ENCODE measurements at regions not wholly inside any gene's neighbourhood (a gene's known extent, or its start where the extent isn't known, plus 50 kb on each side); places are given as distances from the start of the nearest gene placed in this dataset.

DNA sequence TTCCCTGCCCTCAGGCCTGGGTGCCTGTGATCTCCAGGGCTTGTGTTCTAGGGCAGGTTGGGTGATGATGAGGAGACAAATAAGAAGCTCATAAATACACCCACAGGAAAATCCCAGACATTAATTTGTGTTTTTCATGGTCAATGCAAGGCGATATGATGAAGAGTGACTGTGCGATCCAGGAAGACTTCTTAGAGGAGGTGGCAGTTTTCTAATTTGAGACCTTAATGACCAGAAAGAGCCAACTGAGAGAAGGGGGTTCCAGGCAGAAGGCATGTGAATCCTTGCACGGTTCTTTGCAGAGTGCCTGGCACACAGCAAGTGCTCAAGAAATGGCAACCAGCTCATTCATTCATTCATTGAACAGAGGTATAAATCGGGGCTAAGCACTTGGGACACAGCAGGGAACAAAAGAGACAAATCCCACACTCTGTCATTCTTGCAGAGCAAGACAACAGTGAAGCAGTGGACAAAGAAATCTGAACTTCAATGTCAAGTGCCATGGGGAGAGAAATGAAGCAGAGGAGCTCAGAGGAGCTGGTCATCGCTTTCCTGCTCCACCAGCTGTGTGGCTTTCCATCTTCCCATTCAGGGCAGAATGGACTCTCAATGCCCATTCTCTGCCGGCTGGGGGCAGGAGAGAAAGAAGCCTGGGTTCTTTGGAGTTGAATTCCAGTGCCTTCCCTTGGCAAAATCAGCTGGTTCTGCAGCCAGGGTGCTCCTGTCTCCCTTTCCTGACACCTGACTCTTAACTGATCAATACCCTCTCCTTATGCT is 128.3 kb downstream of the AACS start:
- Histone ChIP-seq H3K27me3 (replicated peaks; ENCODE audit: control insufficient read depth, insufficient read depth, low read length, poor library complexity, severe bottlenecking) (peaks cover 19% of the 10 kb centered on the region), H3K27ac (ENCODE audit: insufficient read depth, low read length, poor library complexity, severe bottlenecking) (no peak overlapping the region), H3K4me3 (ENCODE audit: insufficient read depth, low read depth, low read length, poor library complexity, severe bottlenecking) (no peak overlapping the region), H3K9me3 (ENCODE audit: control insufficient read depth, low read length) (no peaks in the 10 kb centered on the region), H3K4me1 (ENCODE audit: control insufficient read depth, insufficient read depth, low read length, poor library complexity, severe bottlenecking) (no peaks in the 10 kb centered on the region), H3K36me3 (ENCODE audit: control insufficient read depth, insufficient read depth, low read length) (no peaks in the 10 kb centered on the region)
- no peak for DNase-seq

DNA sequence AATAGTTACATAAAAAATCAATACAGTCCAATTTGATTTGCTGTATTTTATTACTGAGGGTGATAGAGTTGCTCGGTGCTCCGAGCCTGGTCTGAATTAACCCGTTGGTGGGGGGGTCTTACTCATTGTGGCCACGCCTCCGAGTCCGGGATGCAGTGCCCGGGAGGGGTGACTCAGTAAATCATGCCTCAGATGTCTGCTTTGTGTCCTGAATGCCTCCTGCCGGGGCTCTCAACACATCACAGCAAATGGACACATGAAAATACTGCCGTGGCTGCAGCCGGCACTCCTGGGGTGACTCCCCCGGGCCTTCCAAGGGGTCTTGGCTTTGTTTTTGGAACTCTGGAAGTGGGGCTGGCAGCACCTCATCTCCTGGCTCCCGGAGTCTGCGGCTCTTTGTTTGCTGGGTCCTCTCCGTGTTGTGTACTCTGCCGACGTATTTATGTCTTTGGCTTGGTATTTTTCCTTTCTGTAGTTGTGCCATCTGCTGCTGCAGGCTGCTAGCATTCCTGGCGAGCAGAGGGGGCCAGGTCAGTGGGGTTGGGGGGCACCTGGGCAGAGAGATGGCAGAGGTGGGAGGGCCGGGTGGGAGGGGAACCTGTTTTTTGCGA is 129.0 kb downstream of the AACS start:
- no peak overlapping the region for H3K4me3 ChIP-seq (ENCODE audit: insufficient read depth, low read depth, low read length, poor library complexity, severe bottlenecking)
- no peaks in the 10 kb centered on the region for H3K4me1 ChIP-seq (ENCODE audit: control insufficient read depth, insufficient read depth, low read length, poor library complexity, severe bottlenecking)
- no peaks in the 10 kb centered on the region for H3K9me3 ChIP-seq (ENCODE audit: control insufficient read depth, low read length)
- no peaks in the 10 kb centered on the region for H3K36me3 ChIP-seq (ENCODE audit: control insufficient read depth, insufficient read depth, low read length)
- DNase-seq: no peak
- H3K27me3 ChIP-seq (replicated peaks; ENCODE audit: control insufficient read depth, insufficient read depth, low read length, poor library complexity, severe bottlenecking): peaks cover 12% of the 10 kb centered on the region
- H3K27ac ChIP-seq (ENCODE audit: insufficient read depth, low read length, poor library complexity, severe bottlenecking): no peak overlapping the region

DNA sequence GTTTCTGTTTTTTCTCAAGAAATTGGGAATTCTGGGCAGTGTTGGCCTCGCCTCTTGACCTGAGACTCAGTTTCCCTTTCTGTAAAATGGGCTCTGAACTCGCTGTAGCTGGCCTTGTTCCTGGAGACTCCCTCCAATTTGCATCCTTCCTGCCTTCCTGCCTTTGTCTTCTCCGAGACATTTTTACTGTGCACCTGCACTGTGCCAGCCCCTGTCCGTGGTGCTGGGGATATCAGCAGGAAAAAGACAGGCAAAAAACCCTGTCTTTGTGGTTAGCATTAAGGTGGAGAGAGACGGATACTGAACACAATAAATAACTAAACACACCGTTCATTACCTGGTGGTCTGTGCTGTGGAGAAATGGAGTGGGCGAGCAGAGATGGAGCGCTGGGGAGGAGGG is 129.8 kb downstream of the AACS start:
- H3K27me3 ChIP-seq (replicated peaks; ENCODE audit: control insufficient read depth, insufficient read depth, low read length, poor library complexity, severe bottlenecking): peaks cover 5% of the 10 kb centered on the region

DNA sequence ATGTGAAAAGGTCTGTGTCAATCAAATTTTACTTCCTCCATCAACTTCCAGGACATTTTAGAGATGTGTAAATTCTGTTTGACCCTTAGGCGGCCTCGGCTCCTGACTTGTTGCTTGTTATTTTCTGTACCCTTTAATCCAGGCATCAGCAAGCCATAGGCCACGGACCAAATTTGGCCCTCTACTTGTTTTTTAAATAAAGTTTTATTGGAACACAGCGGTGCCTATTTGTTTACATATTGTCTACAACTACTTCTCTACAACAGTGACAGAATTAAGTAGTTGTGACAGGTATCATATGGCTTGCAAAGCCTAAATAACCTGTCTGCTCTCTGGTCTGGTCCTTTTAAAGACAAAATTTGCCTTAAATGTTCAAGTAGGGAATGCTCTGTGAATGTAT is 132.1 kb downstream of the AACS start:
- Histone ChIP-seq H3K27me3 (replicated peaks; ENCODE audit: control insufficient read depth, insufficient read depth, low read length, poor library complexity, severe bottlenecking) (no peaks in the 10 kb centered on the region), H3K4me3 (ENCODE audit: insufficient read depth, low read depth, low read length, poor library complexity, severe bottlenecking) (no peak overlapping the region), H3K36me3 (ENCODE audit: control insufficient read depth, insufficient read depth, low read length) (no peaks in the 10 kb centered on the region), H3K4me1 (ENCODE audit: control insufficient read depth, insufficient read depth, low read length, poor library complexity, severe bottlenecking) (no peaks in the 10 kb centered on the region), H3K9me3 (ENCODE audit: control insufficient read depth, low read length) (no peaks in the 10 kb centered on the region), H3K27ac (ENCODE audit: insufficient read depth, low read length, poor library complexity, severe bottlenecking) (no peak overlapping the region)
- DNase-seq: no peak

More for the DNA sequence above, 129.8 kb downstream of the AACS start:
- no peaks in the 10 kb centered on the region for H3K4me1 ChIP-seq (ENCODE audit: control insufficient read depth, insufficient read depth, low read length, poor library complexity, severe bottlenecking)
- H3K9me3 ChIP-seq (ENCODE audit: control insufficient read depth, low read length): no peaks in the 10 kb centered on the region
- no peak for DNase-seq
- H3K4me3 ChIP-seq (ENCODE audit: insufficient read depth, low read depth, low read length, poor library complexity, severe bottlenecking): no peak overlapping the region
- no peak overlapping the region for H3K27ac ChIP-seq (ENCODE audit: insufficient read depth, low read length, poor library complexity, severe bottlenecking)
- H3K36me3 ChIP-seq (ENCODE audit: control insufficient read depth, insufficient read depth, low read length): no peaks in the 10 kb centered on the region

DNA sequence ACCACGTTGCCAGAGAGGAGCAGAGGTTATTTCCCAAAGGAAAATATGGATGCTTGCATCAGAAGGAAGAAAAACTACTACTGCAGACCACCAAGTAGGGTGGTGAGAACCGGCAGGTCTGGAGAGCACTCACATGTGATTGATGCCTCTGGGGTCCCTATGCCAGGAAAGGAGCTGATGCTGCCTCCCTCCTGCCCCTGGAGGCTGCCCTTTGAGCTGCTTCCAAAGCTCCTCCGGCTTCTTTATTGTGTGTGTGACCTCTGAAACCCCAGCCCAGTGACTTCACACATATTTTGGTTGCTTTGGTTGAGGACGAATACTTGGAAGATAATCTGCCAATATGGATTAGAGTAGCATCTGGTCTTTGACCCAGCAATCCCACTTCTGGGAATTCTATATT is 133.4 kb downstream of the AACS start:
- H3K36me3 ChIP-seq (ENCODE audit: control insufficient read depth, insufficient read depth, low read length): no peaks in the 10 kb centered on the region
- H3K27ac ChIP-seq (ENCODE audit: insufficient read depth, low read length, poor library complexity, severe bottlenecking): no peak overlapping the region
- H3K4me1 ChIP-seq (ENCODE audit: control insufficient read depth, insufficient read depth, low read length, poor library complexity, severe bottlenecking): no peaks in the 10 kb centered on the region
- no peaks in the 10 kb centered on the region for H3K9me3 ChIP-seq (ENCODE audit: control insufficient read depth, low read length)
- no peak overlapping the region for H3K4me3 ChIP-seq (ENCODE audit: insufficient read depth, low read depth, low read length, poor library complexity, severe bottlenecking)
- no peaks in the 10 kb centered on the region for H3K27me3 ChIP-seq (replicated peaks; ENCODE audit: control insufficient read depth, insufficient read depth, low read length, poor library complexity, severe bottlenecking)
- DNase-seq: no peak

DNA sequence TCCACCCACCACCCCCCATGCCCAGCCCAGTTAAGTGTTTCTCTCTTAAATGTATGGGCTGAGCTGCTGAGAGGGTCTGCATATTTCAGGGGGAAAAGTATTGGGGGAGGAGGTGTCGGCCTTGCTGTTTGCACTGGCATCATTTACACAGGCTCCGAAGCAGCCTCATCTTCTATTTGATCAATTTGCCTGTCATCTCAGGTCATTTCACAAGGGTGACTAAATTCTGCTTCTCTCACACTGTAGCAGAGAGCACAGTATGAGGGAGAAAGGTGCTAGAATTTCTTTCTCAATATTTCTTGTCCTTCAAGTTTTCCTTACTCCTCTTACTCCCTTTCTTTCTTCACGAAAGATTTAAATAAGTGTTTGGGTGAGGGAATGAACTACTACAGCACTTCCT is 135.9 kb downstream of the AACS start:
- no peaks in the 10 kb centered on the region for H3K36me3 ChIP-seq (ENCODE audit: control insufficient read depth, insufficient read depth, low read length)
- no peaks in the 10 kb centered on the region for H3K9me3 ChIP-seq (ENCODE audit: control insufficient read depth, low read length)
- no peak for DNase-seq
- H3K4me1 ChIP-seq (ENCODE audit: control insufficient read depth, insufficient read depth, low read length, poor library complexity, severe bottlenecking): no peaks in the 10 kb centered on the region
- H3K27me3 ChIP-seq (replicated peaks; ENCODE audit: control insufficient read depth, insufficient read depth, low read length, poor library complexity, severe bottlenecking): peaks cover 4% of the 10 kb centered on the region
- no peak overlapping the region for H3K27ac ChIP-seq (ENCODE audit: insufficient read depth, low read length, poor library complexity, severe bottlenecking)
- H3K4me3 ChIP-seq (ENCODE audit: insufficient read depth, low read depth, low read length, poor library complexity, severe bottlenecking): no peak overlapping the region

DNA sequence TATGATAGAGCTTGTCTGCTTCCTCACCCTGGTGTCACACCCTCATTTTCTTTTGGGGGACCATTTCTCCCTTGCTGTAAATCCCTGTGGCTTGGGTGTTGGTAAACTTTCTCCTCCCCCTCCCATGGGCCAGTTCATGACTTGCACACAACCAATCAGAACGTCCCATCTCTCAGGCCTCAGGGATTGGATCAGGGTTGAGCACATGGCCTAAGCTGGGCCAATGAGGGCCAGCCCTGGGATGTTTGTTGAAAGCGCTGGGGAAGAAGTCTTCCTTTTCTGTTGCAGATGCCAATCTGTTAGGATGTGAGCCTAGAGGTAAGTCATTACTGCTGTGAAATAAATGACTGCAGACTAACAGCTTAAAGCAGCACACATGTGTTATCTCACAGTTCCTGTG is 136.7 kb downstream of the AACS start:
- Histone ChIP-seq H3K9me3 (ENCODE audit: control insufficient read depth, low read length) (no peaks in the 10 kb centered on the region), H3K4me1 (ENCODE audit: control insufficient read depth, insufficient read depth, low read length, poor library complexity, severe bottlenecking) (no peaks in the 10 kb centered on the region), H3K4me3 (ENCODE audit: insufficient read depth, low read depth, low read length, poor library complexity, severe bottlenecking) (no peak overlapping the region), H3K36me3 (ENCODE audit: control insufficient read depth, insufficient read depth, low read length) (no peaks in the 10 kb centered on the region), H3K27ac (ENCODE audit: insufficient read depth, low read length, poor library complexity, severe bottlenecking) (no peak overlapping the region), H3K27me3 (replicated peaks; ENCODE audit: control insufficient read depth, insufficient read depth, low read length, poor library complexity, severe bottlenecking) (peaks cover 4% of the 10 kb centered on the region)
- no peak for DNase-seq

DNA sequence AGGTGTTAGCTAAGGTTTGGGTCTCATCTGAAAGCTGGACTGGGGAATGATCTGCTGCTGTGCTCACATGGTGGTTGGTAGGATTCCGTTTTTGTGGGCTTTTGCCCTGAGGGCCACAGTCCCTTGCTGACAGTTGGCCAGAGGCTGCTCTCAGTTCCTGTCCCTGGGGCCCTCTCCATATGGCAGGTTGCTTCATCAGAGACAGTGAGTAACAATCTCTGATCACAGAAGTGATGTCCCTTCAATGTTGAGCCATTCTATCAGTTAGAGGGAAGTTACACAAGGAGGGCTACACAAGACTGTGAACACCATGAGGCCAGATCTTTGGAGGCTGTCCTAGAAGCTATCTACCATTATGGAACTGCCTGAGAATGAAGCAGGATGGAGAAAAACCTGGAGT is 137.2 kb downstream of the AACS start:
- DNase-seq: no peak
- H3K36me3 ChIP-seq (ENCODE audit: control insufficient read depth, insufficient read depth, low read length): no peaks in the 10 kb centered on the region
- no peak overlapping the region for H3K4me3 ChIP-seq (ENCODE audit: insufficient read depth, low read depth, low read length, poor library complexity, severe bottlenecking)
- no peaks in the 10 kb centered on the region for H3K9me3 ChIP-seq (ENCODE audit: control insufficient read depth, low read length)
- H3K4me1 ChIP-seq (ENCODE audit: control insufficient read depth, insufficient read depth, low read length, poor library complexity, severe bottlenecking): no peaks in the 10 kb centered on the region
- H3K27me3 ChIP-seq (replicated peaks; ENCODE audit: control insufficient read depth, insufficient read depth, low read length, poor library complexity, severe bottlenecking): peaks cover 4% of the 10 kb centered on the region
- no peak overlapping the region for H3K27ac ChIP-seq (ENCODE audit: insufficient read depth, low read length, poor library complexity, severe bottlenecking)

DNA sequence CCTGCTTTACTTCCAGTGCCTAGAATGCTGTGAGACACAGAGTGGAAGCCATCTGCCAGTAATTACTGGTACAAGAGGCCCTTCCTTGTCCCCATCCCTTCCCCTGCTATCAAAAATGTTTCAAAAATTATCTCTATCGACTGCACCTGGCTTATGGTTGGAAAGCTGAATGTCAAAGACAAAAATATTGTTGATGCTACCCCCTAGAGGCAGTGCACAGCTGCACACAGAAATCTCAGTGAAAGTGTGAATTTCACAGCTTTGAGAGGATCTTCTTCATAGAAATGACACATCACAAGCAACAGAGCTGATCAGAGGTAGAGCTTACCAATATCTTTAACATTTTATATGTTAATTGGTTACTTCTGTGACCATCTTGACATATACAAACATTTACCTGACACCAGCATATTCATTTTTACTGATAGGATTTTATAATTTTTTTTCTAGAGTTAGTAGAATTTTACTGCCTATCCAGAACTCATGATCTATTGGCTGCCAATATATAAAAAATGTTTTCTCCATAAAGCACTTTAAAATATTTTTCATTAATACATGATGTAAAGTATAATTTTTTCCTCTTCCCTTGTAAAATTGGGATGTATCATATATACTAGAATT is 138.0 kb downstream of the AACS start:
- DNase-seq: no peak
- Histone ChIP-seq H3K27me3 (replicated peaks; ENCODE audit: control insufficient read depth, insufficient read depth, low read length, poor library complexity, severe bottlenecking) (peaks cover 4% of the 10 kb centered on the region), H3K27ac (ENCODE audit: insufficient read depth, low read length, poor library complexity, severe bottlenecking) (no peak overlapping the region), H3K36me3 (ENCODE audit: control insufficient read depth, insufficient read depth, low read length) (no peaks in the 10 kb centered on the region), H3K4me1 (ENCODE audit: control insufficient read depth, insufficient read depth, low read length, poor library complexity, severe bottlenecking) (no peaks in the 10 kb centered on the region), H3K9me3 (ENCODE audit: control insufficient read depth, low read length) (no peaks in the 10 kb centered on the region), H3K4me3 (ENCODE audit: insufficient read depth, low read depth, low read length, poor library complexity, severe bottlenecking) (no peak overlapping the region)

DNA sequence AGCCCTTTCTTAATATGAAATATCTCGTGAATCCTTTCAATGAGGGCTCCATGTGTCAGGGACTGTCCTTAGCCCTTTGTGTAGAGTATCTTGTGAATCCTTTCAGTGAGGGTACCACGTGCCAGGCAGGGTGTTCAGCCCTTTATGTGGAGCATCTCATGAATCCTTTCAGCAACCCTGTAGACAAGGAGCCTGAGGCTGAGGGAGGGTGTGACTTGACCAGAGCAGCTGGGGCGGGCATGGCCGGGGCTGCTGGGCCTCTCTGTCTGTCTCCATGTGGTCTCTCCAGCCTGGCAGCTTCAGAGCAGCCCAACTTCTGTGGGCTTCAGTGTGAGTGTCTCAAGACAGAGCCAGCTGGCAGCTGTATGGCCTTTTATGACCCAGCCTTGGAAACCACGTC is 140.2 kb downstream of the AACS start:
- Histone ChIP-seq H3K36me3 (ENCODE audit: control insufficient read depth, insufficient read depth, low read length) (no peaks in the 10 kb centered on the region), H3K27ac (ENCODE audit: insufficient read depth, low read length, poor library complexity, severe bottlenecking) (no peak overlapping the region), H3K9me3 (ENCODE audit: control insufficient read depth, low read length) (no peaks in the 10 kb centered on the region), H3K4me3 (ENCODE audit: insufficient read depth, low read depth, low read length, poor library complexity, severe bottlenecking) (no peak overlapping the region), H3K27me3 (replicated peaks; ENCODE audit: control insufficient read depth, insufficient read depth, low read length, poor library complexity, severe bottlenecking) (peaks cover 4% of the 10 kb centered on the region), H3K4me1 (ENCODE audit: control insufficient read depth, insufficient read depth, low read length, poor library complexity, severe bottlenecking) (no peaks in the 10 kb centered on the region)
- DNase-seq: no peak

All from effector memory CD4-positive, alpha-beta T cell (primary cell).